ENCODE measurements at regions not wholly inside any gene's neighbourhood (a gene's known extent, or its start where the extent isn't known, plus 50 kb on each side); places are given as distances from the start of the nearest gene placed in this dataset.

DNA sequence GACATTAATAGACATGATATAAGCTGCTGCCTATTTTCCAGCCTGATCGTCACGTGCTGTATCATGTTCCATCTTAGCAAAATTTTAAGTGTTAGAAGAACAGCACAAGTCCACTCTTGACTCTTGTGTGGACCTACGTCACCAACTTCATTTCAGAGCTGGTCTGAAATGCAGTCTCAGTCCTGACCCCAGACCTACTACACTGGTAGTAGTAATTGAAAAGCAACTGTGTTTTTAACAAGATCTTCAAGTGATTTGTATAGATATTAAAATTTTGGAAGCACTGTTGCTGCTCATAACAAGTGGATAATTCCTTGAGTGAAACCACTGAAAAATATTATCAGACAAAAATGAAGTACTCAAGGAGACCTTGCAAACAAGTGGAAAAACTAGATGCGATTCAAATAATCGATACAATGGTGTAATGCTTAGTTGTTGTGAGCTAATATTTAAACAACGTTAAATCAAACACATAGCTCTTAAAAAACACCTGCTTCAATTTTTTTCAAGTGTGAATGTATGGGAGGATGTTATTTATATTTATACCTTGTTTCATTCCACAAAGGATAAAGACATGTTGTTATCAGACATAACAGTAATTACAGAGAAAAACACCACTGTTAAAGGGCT lies 110.9 kb upstream of the JAG1 start:
- SMC1A ChIA-PET (ENCODE audit: uncharacterized antibody, unreplicated experiment), result no interaction called here
- H2AFZ ChIP-seq (ENCODE audit: control insufficient read depth, low read depth, low read length), result no peak overlapping the region
- in situ Hi-C loops (cut with MboI) (no loop called here), intact Hi-C loops (cut with micrococcal nuclease; ENCODE audit: unreplicated experiment) (no loop called here)
- no peaks in the 10 kb centered on the region for H3K36me3 ChIP-seq (ENCODE audit: control insufficient read depth in 2 of 2, insufficient read depth in 2 of 2, low read length in 1 of 2)
- no peaks in the 10 kb centered on the region; the same call in 1 of the 3 replicates for H3K9me3 ChIP-seq (replicated peaks; ENCODE audit: control insufficient read depth, insufficient read depth, low read length)
- no peaks in the 10 kb centered on the region for H4K20me1 ChIP-seq (ENCODE audit: control insufficient read depth, insufficient read depth)
- RAD21 ChIA-PET (ENCODE audit: unreplicated experiment), result no interaction called here
- H3K79me2 ChIP-seq (ENCODE audit: control insufficient read depth, insufficient read depth, low read length), result no peaks in the 10 kb centered on the region
- 59% methylated on average over 6 of the region's 6 CpGs for WGBS (ENCODE audit: insufficient coverage, insufficient replicate concordance, low lambda C conversion rate, missing lambda C conversion rate)
- DNase-seq (ENCODE audit: low read depth, low spot score) (no peak), ATAC-seq (no peak), FAIRE-seq (no peak)
- POLR2A ChIA-PET, result interaction anchor here (0.5 kb wide), 2 partner anchors 69 to 1213 kb away, joined by 3 to 4 read pairs; no protein-coding TSS in a partner anchor
- peaks cover 7% of the 10 kb centered on the region for H3K4me1 ChIP-seq (ENCODE audit: control insufficient read depth, insufficient read depth, low read length)
- BruUV-seq (replicated peaks), result no TSS peak
- H3K27ac ChIP-seq (ENCODE audit: control insufficient read depth, insufficient read depth), result no peak overlapping the region
- no peak overlapping the region for H3K9ac ChIP-seq (ENCODE audit: control insufficient read depth, insufficient read depth, low read length)
- no peaks in the 10 kb centered on the region for H3K27me3 ChIP-seq (replicated peaks in 1 of 2; ENCODE audit: control insufficient read depth in 2 of 2, insufficient read depth in 2 of 2, low read length in 1 of 2)
- H3K4me3 ChIP-seq, result no peak overlapping the region
- CTCF ChIA-PET, result interaction anchor here (0.6 kb wide), 1 partner anchor 232 kb away, joined by 3 read pairs; no protein-coding TSS in a partner anchor
- no peak overlapping the region for H3K4me2 ChIP-seq (ENCODE audit: control insufficient read depth, insufficient read depth)
- no peak for TF ChIP-seq POLR2AphosphoS5 (IDR thresholded peaks at IDR 0.05; ENCODE audit: low read length)
- TF ChIP-seq MTA3 (IDR thresholded peaks at IDR 0.05; ENCODE audit: borderline replicate concordance, low read length), result no peak
- TF ChIP-seq, protein P1, sequence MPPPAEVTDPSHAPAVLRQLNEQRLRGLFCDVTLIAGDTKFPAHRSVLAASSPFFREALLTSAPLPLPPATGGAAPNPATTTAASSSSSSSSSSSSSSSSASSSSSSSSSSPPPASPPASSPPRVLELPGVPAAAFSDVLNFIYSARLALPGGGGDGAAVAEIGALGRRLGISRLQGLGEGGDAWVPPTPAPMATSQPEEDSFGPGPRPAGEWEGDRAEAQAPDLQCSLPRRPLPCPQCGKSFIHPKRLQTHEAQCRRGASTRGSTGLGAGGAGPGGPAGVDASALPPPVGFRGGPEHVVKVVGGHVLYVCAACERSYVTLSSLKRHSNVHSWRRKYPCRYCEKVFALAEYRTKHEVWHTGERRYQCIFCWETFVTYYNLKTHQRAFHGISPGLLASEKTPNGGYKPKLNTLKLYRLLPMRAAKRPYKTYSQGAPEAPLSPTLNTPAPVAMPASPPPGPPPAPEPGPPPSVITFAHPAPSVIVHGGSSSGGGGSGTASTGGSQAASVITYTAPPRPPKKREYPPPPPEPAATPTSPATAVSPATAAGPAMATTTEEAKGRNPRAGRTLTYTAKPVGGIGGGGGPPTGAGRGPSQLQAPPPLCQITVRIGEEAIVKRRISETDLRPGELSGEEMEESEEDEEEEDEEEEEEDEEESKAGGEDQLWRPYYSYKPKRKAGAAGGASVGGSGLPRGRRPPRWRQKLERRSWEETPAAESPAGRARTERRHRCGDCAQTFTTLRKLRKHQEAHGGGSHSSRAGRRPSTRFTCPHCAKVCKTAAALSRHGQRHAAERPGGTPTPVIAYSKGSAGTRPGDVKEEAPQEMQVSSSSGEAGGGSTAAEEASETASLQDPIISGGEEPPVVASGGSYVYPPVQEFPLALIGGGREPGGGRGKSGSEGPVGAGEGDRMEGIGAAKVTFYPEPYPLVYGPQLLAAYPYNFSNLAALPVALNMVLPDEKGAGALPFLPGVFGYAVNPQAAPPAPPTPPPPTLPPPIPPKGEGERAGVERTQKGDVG (CRISPR knock-in tag; IDR thresholded peaks at IDR 0.05), result no peak
- no peak for TF ChIP-seq NFYB (IDR thresholded peaks at IDR 0.05; ENCODE audit: insufficient read depth, low read depth, low read length)
- no peak for TF ChIP-seq CREB1 (IDR thresholded peaks at IDR 0.05; ENCODE audit: low read depth)
- TF ChIP-seq, protein P2, sequence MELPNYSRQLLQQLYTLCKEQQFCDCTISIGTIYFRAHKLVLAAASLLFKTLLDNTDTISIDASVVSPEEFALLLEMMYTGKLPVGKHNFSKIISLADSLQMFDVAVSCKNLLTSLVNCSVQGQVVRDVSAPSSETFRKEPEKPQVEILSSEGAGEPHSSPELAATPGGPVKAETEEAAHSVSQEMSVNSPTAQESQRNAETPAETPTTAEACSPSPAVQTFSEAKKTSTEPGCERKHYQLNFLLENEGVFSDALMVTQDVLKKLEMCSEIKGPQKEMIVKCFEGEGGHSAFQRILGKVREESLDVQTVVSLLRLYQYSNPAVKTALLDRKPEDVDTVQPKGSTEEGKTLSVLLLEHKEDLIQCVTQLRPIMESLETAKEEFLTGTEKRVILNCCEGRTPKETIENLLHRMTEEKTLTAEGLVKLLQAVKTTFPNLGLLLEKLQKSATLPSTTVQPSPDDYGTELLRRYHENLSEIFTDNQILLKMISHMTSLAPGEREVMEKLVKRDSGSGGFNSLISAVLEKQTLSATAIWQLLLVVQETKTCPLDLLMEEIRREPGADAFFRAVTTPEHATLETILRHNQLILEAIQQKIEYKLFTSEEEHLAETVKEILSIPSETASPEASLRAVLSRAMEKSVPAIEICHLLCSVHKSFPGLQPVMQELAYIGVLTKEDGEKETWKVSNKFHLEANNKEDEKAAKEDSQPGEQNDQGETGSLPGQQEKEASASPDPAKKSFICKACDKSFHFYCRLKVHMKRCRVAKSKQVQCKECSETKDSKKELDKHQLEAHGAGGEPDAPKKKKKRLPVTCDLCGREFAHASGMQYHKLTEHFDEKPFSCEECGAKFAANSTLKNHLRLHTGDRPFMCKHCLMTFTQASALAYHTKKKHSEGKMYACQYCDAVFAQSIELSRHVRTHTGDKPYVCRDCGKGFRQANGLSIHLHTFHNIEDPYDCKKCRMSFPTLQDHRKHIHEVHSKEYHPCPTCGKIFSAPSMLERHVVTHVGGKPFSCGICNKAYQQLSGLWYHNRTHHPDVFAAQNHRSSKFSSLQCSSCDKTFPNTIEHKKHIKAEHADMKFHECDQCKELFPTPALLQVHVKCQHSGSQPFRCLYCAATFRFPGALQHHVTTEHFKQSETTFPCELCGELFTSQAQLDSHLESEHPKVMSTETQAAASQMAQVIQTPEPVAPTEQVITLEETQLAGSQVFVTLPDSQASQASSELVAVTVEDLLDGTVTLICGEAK (IDR thresholded peaks at IDR 0.05; ENCODE audit: borderline replicate concordance), result no peak
- TF ChIP-seq ZNF384 (IDR thresholded peaks at IDR 0.05; ENCODE audit: borderline replicate concordance, low read depth, low read length), result no peak
- TF ChIP-seq TCF12 (IDR thresholded peaks at IDR 0.05; ENCODE audit: low read depth, low read length), result no peak
- no peak for TF ChIP-seq MEF2B (IDR thresholded peaks at IDR 0.05; ENCODE audit: partially characterized antibody, poor library complexity, severe bottlenecking)
- no peak for TF ChIP-seq CBFB (IDR thresholded peaks at IDR 0.05; ENCODE audit: low read depth)
- no peak for TF ChIP-seq ZNF24 (IDR thresholded peaks at IDR 0.05)
- TF ChIP-seq FOS (IDR thresholded peaks at IDR 0.05; ENCODE audit: borderline replicate concordance, extremely low read depth, insufficient read length), result no peak
- TF ChIP-seq, protein P3, sequence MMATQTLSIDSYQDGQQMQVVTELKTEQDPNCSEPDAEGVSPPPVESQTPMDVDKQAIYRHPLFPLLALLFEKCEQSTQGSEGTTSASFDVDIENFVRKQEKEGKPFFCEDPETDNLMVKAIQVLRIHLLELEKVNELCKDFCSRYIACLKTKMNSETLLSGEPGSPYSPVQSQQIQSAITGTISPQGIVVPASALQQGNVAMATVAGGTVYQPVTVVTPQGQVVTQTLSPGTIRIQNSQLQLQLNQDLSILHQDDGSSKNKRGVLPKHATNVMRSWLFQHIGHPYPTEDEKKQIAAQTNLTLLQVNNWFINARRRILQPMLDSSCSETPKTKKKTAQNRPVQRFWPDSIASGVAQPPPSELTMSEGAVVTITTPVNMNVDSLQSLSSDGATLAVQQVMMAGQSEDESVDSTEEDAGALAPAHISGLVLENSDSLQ (IDR thresholded peaks at IDR 0.05), result no peak
- no peak for TF ChIP-seq NKRF (conservative IDR thresholded peaks at IDR 0.05)

All from GM12878 (cell line).